ENCODE measurements at regions not wholly inside any gene's neighbourhood (a gene's known extent, or its start where the extent isn't known, plus 50 kb on each side); places are given as distances from the start of the nearest gene placed in this dataset.

- TF ChIP-seq, protein P1, sequence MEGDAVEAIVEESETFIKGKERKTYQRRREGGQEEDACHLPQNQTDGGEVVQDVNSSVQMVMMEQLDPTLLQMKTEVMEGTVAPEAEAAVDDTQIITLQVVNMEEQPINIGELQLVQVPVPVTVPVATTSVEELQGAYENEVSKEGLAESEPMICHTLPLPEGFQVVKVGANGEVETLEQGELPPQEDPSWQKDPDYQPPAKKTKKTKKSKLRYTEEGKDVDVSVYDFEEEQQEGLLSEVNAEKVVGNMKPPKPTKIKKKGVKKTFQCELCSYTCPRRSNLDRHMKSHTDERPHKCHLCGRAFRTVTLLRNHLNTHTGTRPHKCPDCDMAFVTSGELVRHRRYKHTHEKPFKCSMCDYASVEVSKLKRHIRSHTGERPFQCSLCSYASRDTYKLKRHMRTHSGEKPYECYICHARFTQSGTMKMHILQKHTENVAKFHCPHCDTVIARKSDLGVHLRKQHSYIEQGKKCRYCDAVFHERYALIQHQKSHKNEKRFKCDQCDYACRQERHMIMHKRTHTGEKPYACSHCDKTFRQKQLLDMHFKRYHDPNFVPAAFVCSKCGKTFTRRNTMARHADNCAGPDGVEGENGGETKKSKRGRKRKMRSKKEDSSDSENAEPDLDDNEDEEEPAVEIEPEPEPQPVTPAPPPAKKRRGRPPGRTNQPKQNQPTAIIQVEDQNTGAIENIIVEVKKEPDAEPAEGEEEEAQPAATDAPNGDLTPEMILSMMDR (IDR thresholded peaks at IDR 0.05; ENCODE audit: low read length), result no peak
- TF ChIP-seq EZH2 (IDR thresholded peaks at IDR 0.05; ENCODE audit: borderline replicate concordance, low read length), result no peak
Measured at GRCh38 chrX:10393899-10394298, 226.5 kb downstream of the MID1 start.
